CD4-positive, alpha-beta T cell (primary cell): ENCODE measurements at regions not wholly inside any gene's neighbourhood (a gene's known extent, or its start where the extent isn't known, plus 50 kb on each side); places are given as distances from the start of the nearest gene placed in this dataset.

Source experiments
- ATAC-seq: fragments of 200-7000 bp; cut with Tn5 transposase; one replicate; pipeline ENCODE4 v1.10.0; 2022; ENCODE audit warnings: mild to moderate bottlenecking; ENCODE audit not compliant: poor library complexity
- CTCF ChIA-PET: fragments of 350-600 bp; sonication (Branson Sonifier 250); formaldehyde crosslinking; loops from one replicate; lab custom pipeline; 2021; ENCODE audit warnings: antibody characterized with exemption, inconsistent platforms; lab: Charles Lee
- POLR2A ChIA-PET: fragments of 350-600 bp; sonication (Branson Sonifier 250); formaldehyde crosslinking; loops from one replicate; lab custom pipeline; 2021; ENCODE audit warnings: antibody characterized with exemption, inconsistent platforms; lab: Charles Lee
- DNase-seq, 14 experiments: peaks; one replicate each; pipeline ENCODE4 v3.0.0-alpha.2; 2013 to 2020; ENCODE audit warnings: mixed read lengths in 2 of 14
- H3K27ac ChIP-seq, 2 donors: one replicate each; pipeline versions ENCODE4 v1.5.1 to v1.7.0; 2013; ENCODE audit warnings: low read length in 2 of 2, low read depth in 1 of 2, mild to moderate bottlenecking in 1 of 2
- H3K27me3 ChIP-seq, 2 experiments: 1 replicate in 1 of 2; 2 replicates in 1 of 2; pipeline versions ENCODE4 v1.6.1 to v1.7.0; 2013; ENCODE audit warnings: low read length in 2 of 2, control low read depth in 1 of 2, mild to moderate bottlenecking in 1 of 2, moderate library complexity in 1 of 2; ENCODE audit not compliant: insufficient read depth in 2 of 2, control insufficient read depth in 1 of 2
- H3K36me3 ChIP-seq: one replicate; pipeline ENCODE4 v1.6.1; 2013; ENCODE audit warnings: low read length, control low read depth; ENCODE audit not compliant: insufficient read depth
- H3K4me1 ChIP-seq: one replicate; pipeline ENCODE4 v1.6.1; 2013; ENCODE audit warnings: low read length, control low read depth; ENCODE audit not compliant: insufficient read depth
- H3K4me3 ChIP-seq: one replicate; pipeline ENCODE4 v1.5.1; 2013; ENCODE audit warnings: mild to moderate bottlenecking, low read length, moderate library complexity
- H3K9me3 ChIP-seq, 2 experiments: 1 replicate in 1 of 2; 2 replicates in 1 of 2; pipeline versions ENCODE4 v1.6.1 to v1.7.0; 2013; ENCODE audit warnings: low read length in 2 of 2, mild to moderate bottlenecking in 2 of 2, control low read depth in 1 of 2, moderate library complexity in 1 of 2; ENCODE audit not compliant: control insufficient read depth in 1 of 2, insufficient read depth in 1 of 2
- H3K27ac Mint-ChIP-seq: one replicate; pipeline ENCODE4 v1.8.0; 2020; ENCODE audit warnings: mixed read lengths
- H3K27me3 Mint-ChIP-seq: one replicate; pipeline ENCODE4 v1.8.0; 2021; ENCODE audit warnings: mixed read lengths
- H3K36me3 Mint-ChIP-seq: one replicate; pipeline ENCODE4 v1.8.0; 2021; ENCODE audit warnings: low read depth, mixed read lengths
- H3K4me1 Mint-ChIP-seq: one replicate; pipeline ENCODE4 v1.8.0; 2021; ENCODE audit warnings: low read depth, mixed read lengths
- H3K4me3 Mint-ChIP-seq: one replicate; pipeline ENCODE4 v1.8.0; 2020; ENCODE audit warnings: mild to moderate bottlenecking, mixed read lengths
- H3K9me3 Mint-ChIP-seq: one replicate; pipeline ENCODE4 v1.8.0; 2020; ENCODE audit warnings: mixed read lengths
- intact Hi-C, 2 experiments: fragments of 100-400 bp; cut with DNase I in 1 of 2; cut with micrococcal nuclease in 1 of 2; formaldehyde crosslinking; loops; one replicate each; pipeline versions ENCODE4 v1.15.1 to v1.9.0; 2023 to 2025; cut with DNase I, micrococcal nuclease
- TF ChIP-seq, protein P1 (sequence below): fragments of 200-600 bp; IDR thresholded peaks from one replicate; pipeline ENCODE4 v1.8.0; 2022; ENCODE audit warnings: antibody characterized with exemption, mild to moderate bottlenecking

DNA sequence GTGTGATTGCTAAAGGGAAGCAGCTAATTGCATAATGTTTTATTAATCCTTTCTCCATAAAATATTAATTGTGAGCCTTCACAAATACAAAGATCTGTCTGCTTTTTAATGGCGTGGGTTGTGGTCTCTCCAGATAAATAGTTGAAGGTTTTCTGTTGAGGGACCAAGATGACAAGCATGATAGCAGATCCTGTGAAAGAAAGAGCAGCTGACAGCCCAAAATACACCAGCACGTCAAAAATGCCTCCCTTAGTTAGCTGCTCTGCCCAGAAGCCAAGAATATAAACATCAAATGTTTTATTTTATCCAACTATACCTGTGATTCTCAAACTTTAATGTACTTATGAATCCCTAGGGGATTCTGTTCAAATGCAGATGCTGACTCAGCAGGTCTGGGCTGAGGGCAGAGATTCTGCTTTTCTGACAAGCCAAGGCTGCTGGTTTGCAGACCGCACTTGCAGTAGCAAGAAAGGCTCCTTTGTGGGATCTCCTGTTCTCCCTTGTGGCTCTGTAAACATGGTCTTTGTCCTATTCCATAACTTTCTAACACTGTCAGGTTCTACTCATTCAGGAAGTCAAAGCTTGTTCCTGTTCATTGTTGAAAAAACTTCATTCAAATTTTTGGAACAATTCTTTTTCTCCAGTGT lies 119.1 kb upstream of the SLC25A36 start:
- CTCF ChIA-PET = no interaction called here
- intact Hi-C loops = no loop called here
- no peaks in the 10 kb centered on the region for H3K4me1 ChIP-seq
- ATAC-seq (no peak), DNase-seq (no peak)
- H3K36me3 ChIP-seq = no peaks in the 10 kb centered on the region
- Mint-ChIP-seq H3K4me1 (no peaks in the 10 kb centered on the region), H3K27me3 (no peaks in the 10 kb centered on the region), H3K9me3 (no peaks in the 10 kb centered on the region), H3K27ac (no peak overlapping the region), H3K4me3 (no peak overlapping the region), H3K36me3 (no peaks in the 10 kb centered on the region)
- no peak overlapping the region for H3K27ac ChIP-seq
- TF ChIP-seq, protein P1, sequence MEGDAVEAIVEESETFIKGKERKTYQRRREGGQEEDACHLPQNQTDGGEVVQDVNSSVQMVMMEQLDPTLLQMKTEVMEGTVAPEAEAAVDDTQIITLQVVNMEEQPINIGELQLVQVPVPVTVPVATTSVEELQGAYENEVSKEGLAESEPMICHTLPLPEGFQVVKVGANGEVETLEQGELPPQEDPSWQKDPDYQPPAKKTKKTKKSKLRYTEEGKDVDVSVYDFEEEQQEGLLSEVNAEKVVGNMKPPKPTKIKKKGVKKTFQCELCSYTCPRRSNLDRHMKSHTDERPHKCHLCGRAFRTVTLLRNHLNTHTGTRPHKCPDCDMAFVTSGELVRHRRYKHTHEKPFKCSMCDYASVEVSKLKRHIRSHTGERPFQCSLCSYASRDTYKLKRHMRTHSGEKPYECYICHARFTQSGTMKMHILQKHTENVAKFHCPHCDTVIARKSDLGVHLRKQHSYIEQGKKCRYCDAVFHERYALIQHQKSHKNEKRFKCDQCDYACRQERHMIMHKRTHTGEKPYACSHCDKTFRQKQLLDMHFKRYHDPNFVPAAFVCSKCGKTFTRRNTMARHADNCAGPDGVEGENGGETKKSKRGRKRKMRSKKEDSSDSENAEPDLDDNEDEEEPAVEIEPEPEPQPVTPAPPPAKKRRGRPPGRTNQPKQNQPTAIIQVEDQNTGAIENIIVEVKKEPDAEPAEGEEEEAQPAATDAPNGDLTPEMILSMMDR = no peak
- H3K4me3 ChIP-seq = no peak overlapping the region
- H3K9me3 ChIP-seq = no peaks in the 10 kb centered on the region
- no peaks in the 10 kb centered on the region for H3K27me3 ChIP-seq
- POLR2A ChIA-PET = no interaction called here

DNA sequence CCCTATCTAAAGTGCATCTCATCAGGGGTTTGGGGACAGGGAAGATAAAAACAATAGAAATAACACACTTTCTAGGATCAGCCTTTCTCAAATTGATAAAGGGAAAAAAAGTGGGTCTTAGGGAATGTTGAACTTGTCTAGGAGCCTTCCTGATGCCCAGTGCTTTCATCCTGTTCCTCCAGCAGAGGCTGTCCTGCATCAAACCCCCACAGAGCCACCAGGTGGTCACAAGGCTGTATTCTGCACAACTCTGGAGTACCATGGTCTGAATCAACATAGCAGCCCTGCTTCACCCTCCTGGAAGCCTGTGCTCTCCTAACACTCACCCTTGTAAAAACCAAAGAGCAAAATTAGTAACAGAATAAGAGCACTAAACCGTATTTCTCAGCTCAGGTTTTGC lies 118.5 kb upstream of the SLC25A36 start:
- no peak for DNase-seq
- intact Hi-C loops = no loop called here
- Histone ChIP-seq H3K27ac (no peak overlapping the region), H3K27me3 (no peaks in the 10 kb centered on the region), H3K9me3 (no peaks in the 10 kb centered on the region), H3K4me1 (no peaks in the 10 kb centered on the region), H3K4me3 (no peak overlapping the region), H3K36me3 (no peaks in the 10 kb centered on the region)
- ATAC-seq = no peak
- Mint-ChIP-seq H3K4me3 (no peak overlapping the region), H3K27me3 (no peaks in the 10 kb centered on the region), H3K4me1 (no peaks in the 10 kb centered on the region), H3K9me3 (no peaks in the 10 kb centered on the region), H3K36me3 (no peaks in the 10 kb centered on the region), H3K27ac (no peak overlapping the region)
- ChIA-PET POLR2A (no interaction called here), CTCF (no interaction called here)
- TF ChIP-seq, protein P1 = no peak

DNA sequence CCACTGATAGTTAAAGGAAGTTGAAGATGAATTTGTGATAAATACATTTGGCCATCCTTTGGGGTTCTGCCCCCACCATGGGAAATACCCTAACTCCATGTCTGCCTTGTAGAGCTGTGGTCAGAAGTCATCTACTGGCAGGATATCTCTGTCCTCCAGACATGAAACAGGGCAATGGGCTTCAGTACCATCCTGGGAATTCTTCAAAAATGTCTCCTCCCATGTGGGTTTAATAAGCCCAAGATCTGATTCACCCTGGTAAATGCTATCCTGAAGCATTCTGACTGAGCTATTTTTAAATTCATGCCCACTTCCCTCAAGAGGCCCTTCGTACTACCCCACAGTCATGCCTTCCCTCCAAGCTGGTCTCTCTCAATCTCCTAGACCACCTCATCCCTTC lies 113.7 kb upstream of the SLC25A36 start:
- no peak for ATAC-seq
- TF ChIP-seq, protein P1 = no peak
- H3K9me3 Mint-ChIP-seq = no peaks in the 10 kb centered on the region
- no peak for DNase-seq
- CTCF ChIA-PET = no interaction called here
- H3K4me3 Mint-ChIP-seq = no peak overlapping the region
- Histone ChIP-seq H3K4me1 (no peaks in the 10 kb centered on the region), H3K9me3 (no peaks in the 10 kb centered on the region), H3K27me3 (no peaks in the 10 kb centered on the region), H3K27ac (no peak overlapping the region), H3K4me3 (no peak overlapping the region), H3K36me3 (no peaks in the 10 kb centered on the region)
- H3K27me3 Mint-ChIP-seq = peaks cover 14% of the 10 kb centered on the region
- no peak overlapping the region for H3K27ac Mint-ChIP-seq
- intact Hi-C loops = no loop called here
- no peaks in the 10 kb centered on the region for H3K36me3 Mint-ChIP-seq
- POLR2A ChIA-PET = no interaction called here
- H3K4me1 Mint-ChIP-seq = peaks cover 4% of the 10 kb centered on the region
